Peyer's patch (tissue), 4 donors: ENCODE measurements at regions not wholly inside any gene's neighbourhood (a gene's known extent, or its start where the extent isn't known, plus 50 kb on each side); places are given as distances from the start of the nearest gene placed in this dataset.
A peak's percentile ranks its signal among the peaks of the same experiment; 100 is the strongest.

ENCODE experiments used
- POLR2A ChIP-seq, 2 donors: fragments of 450-650 bp; IDR thresholded peaks; one replicate each; pipeline ENCODE4 v1.5.1; 2017; ENCODE audit warnings: antibody characterized with exemption in 2 of 2, mild to moderate bottlenecking in 2 of 2, moderate library complexity in 2 of 2
- TF ChIP-seq, protein P1 (sequence below), 6 experiments: fragments of 450-650 bp in 4 of 6; fragments of 200-600 bp in 2 of 6; sonication (generic) in 1 of 6; IDR thresholded peaks; one replicate each; pipeline ENCODE4 v1.5.1; 2017 to 2019; ENCODE audit warnings: antibody characterized with exemption in 6 of 6, mild to moderate bottlenecking in 3 of 6, moderate library complexity in 1 of 6

DNA sequence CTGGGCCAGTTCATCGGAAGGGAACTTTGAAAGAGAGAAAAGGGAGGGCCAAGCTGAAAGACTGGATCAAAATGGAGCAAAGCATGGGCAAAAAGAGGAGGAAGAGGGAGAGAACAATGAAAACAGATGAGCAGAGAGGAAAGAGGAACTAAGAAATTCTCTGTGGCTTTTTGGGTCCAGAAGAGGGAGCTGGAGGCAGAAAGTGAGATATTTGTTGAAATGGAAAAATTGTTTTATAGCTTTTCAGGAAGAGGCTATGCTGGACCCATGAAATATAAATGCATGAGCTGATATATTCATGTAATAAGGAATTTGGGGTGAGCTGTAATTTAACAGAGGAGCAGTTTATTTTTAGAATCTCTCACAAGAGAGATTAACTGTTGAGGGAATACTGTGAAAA, 457.3 kb downstream of the DMAC1 start:
- no peak for TF ChIP-seq POLR2A (IDR thresholded peaks at IDR 0.05)
- TF ChIP-seq, protein P1, sequence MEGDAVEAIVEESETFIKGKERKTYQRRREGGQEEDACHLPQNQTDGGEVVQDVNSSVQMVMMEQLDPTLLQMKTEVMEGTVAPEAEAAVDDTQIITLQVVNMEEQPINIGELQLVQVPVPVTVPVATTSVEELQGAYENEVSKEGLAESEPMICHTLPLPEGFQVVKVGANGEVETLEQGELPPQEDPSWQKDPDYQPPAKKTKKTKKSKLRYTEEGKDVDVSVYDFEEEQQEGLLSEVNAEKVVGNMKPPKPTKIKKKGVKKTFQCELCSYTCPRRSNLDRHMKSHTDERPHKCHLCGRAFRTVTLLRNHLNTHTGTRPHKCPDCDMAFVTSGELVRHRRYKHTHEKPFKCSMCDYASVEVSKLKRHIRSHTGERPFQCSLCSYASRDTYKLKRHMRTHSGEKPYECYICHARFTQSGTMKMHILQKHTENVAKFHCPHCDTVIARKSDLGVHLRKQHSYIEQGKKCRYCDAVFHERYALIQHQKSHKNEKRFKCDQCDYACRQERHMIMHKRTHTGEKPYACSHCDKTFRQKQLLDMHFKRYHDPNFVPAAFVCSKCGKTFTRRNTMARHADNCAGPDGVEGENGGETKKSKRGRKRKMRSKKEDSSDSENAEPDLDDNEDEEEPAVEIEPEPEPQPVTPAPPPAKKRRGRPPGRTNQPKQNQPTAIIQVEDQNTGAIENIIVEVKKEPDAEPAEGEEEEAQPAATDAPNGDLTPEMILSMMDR (IDR thresholded peaks at IDR 0.05): peak in 1 of 6 experiments; percentile 7
